WTC11 (cell line): ENCODE measurements at regions not wholly inside any gene's neighbourhood (a gene's known extent, or its start where the extent isn't known, plus 50 kb on each side); places are given as distances from the start of the nearest gene placed in this dataset.

Experiments
- ATAC-seq: fragments of 200-7000 bp; cut with Tn5 transposase; 2 replicates; pipeline ENCODE4 v1.10.0; 2021; ENCODE audit warnings: mild to moderate bottlenecking, moderate library complexity
- CTCF ChIA-PET: fragments of 300-600 bp; sonication (Branson Sonifier 250); formaldehyde crosslinking; loops from one replicate; lab custom pipeline; 2021; ENCODE audit warnings: antibody characterized with exemption; lab: Charles Lee
- POLR2A ChIA-PET: fragments of 350-600 bp; sonication (Branson Sonifier 250); formaldehyde crosslinking; loops from one replicate; lab custom pipeline; 2021; ENCODE audit warnings: antibody characterized with exemption; lab: Charles Lee
- DNase-seq: peaks from one replicate; pipeline ENCODE4 v3.0.0; 2021; ENCODE audit warnings: low spot score
- H3K27ac Mint-ChIP-seq: 2 replicates; pipeline ENCODE4 v1.8.0; 2021; ENCODE audit warnings: mixed read lengths
- H3K27me3 Mint-ChIP-seq: 2 replicates; pipeline ENCODE4 v1.8.0; 2021; ENCODE audit warnings: low read depth, mild to moderate bottlenecking, moderate library complexity, mixed read lengths
- H3K36me3 Mint-ChIP-seq: 2 replicates; pipeline ENCODE4 v1.8.0; 2021; ENCODE audit warnings: mixed read lengths
- H3K4me1 Mint-ChIP-seq: 2 replicates; pipeline ENCODE4 v1.8.0; 2022; ENCODE audit warnings: mixed read lengths
- H3K4me3 Mint-ChIP-seq: 2 replicates; pipeline ENCODE4 v1.8.0; 2021; ENCODE audit warnings: mild to moderate bottlenecking, moderate library complexity, mixed read lengths
- H3K9me3 Mint-ChIP-seq: 2 replicates; pipeline ENCODE4 v1.8.0; 2021; ENCODE audit warnings: mixed read lengths
- ARID4B ChIP-seq: sonication (generic); formaldehyde crosslinking; IDR thresholded peaks from 2 replicates; pipeline ENCODE4 v1.8.0; 2023; ENCODE audit warnings: missing genetic modification reagents, mild to moderate bottlenecking, borderline replicate concordance
- ATF3 ChIP-seq: sonication (generic); formaldehyde crosslinking; conservative IDR thresholded peaks from 2 replicates; pipeline ENCODE4 v1.8.1; 2022; ENCODE audit warnings: mild to moderate bottlenecking, missing genetic modification reagents
- FOXK1 ChIP-seq: sonication (generic); formaldehyde crosslinking; IDR thresholded peaks from 2 replicates; pipeline ENCODE4 v1.8.0; 2022; ENCODE audit warnings: mild to moderate bottlenecking, moderate library complexity, missing genetic modification reagents
- FOXP1 ChIP-seq: sonication (generic); formaldehyde crosslinking; IDR thresholded peaks from 2 replicates; pipeline ENCODE4 v1.8.0; 2022; ENCODE audit warnings: missing genetic modification reagents, mild to moderate bottlenecking, moderate library complexity, borderline replicate concordance
- KAT7 ChIP-seq: sonication (generic); formaldehyde crosslinking; IDR thresholded peaks from 2 replicates; pipeline ENCODE4 v1.8.1; 2023; ENCODE audit warnings: missing genetic modification reagents, mild to moderate bottlenecking, borderline replicate concordance
- MAX ChIP-seq: sonication (generic); formaldehyde crosslinking; IDR thresholded peaks from 2 replicates; pipeline ENCODE4 v1.8.0; 2022; ENCODE audit warnings: mild to moderate bottlenecking, missing genetic modification reagents
- NFATC4 ChIP-seq: fragments of 250-450 bp; sonication (Bioruptor Pico); IDR thresholded peaks from 2 replicates; pipeline ENCODE4 v1.9.0; 2021; ENCODE audit warnings: mild to moderate bottlenecking
- NFYB ChIP-seq: sonication (generic); formaldehyde crosslinking; conservative IDR thresholded peaks from 2 replicates; pipeline ENCODE4 v1.8.0; 2022; ENCODE audit warnings: low read depth, missing genetic modification reagents
- SMAD3 ChIP-seq: sonication (generic); formaldehyde crosslinking; IDR thresholded peaks from 2 replicates; pipeline ENCODE4 v1.8.0; 2022; ENCODE audit warnings: missing genetic modification reagents, mild to moderate bottlenecking, borderline replicate concordance
- SP1 ChIP-seq: sonication (generic); formaldehyde crosslinking; conservative IDR thresholded peaks from 2 replicates; pipeline ENCODE4 v1.8.1; 2022; ENCODE audit warnings: missing genetic modification reagents
- USF2 ChIP-seq: sonication (generic); formaldehyde crosslinking; IDR thresholded peaks from 2 replicates; pipeline ENCODE4 v1.8.1; 2023; ENCODE audit warnings: mild to moderate bottlenecking, missing genetic modification reagents, moderate library complexity
- ZNF138 ChIP-seq: sonication (generic); formaldehyde crosslinking; conservative IDR thresholded peaks from 2 replicates; pipeline ENCODE4 v1.8.1; 2022; ENCODE audit warnings: mild to moderate bottlenecking, moderate library complexity, missing genetic modification reagents
- ZNF317 ChIP-seq: sonication (generic); formaldehyde crosslinking; IDR thresholded peaks from 2 replicates; pipeline ENCODE4 v1.8.1; 2023; ENCODE audit warnings: low read depth, mild to moderate bottlenecking, moderate library complexity, missing genetic modification reagents, borderline replicate concordance
- ZNF396 ChIP-seq: fragments of 250-450 bp; sonication (Bioruptor Pico); IDR thresholded peaks from 2 replicates; pipeline ENCODE4 v1.8.0; 2021; ENCODE audit warnings: mild to moderate bottlenecking, moderate library complexity, borderline replicate concordance
- ZSCAN18 ChIP-seq: fragments of 250-450 bp; sonication (Bioruptor Pico); IDR thresholded peaks from 2 replicates; pipeline ENCODE4 v2.1.2; 2022; ENCODE audit warnings: mild to moderate bottlenecking, moderate library complexity

GRCh38 chr13:47230155-47230554 is 333.3 kb upstream of the HTR2A start:
- CTCF ChIA-PET, result no interaction called here
- peaks cover 21% of the 10 kb centered on the region for H3K36me3 Mint-ChIP-seq

GRCh38 chr13:47226516-47226915 is 329.7 kb upstream of the HTR2A start:
- ATAC-seq, result no peak
- Mint-ChIP-seq H3K4me3 (no peak overlapping the region), H3K36me3 (peaks cover 21% of the 10 kb centered on the region), H3K27ac (no peak overlapping the region), H3K4me1 (no peaks in the 10 kb centered on the region), H3K27me3 (no peaks in the 10 kb centered on the region; the same call in 1 of the 2 replicates), H3K9me3 (peaks cover 41% of the 10 kb centered on the region)
- TF ChIP-seq SP1 (CRISPR knock-in tag) (no peak), MAX (CRISPR knock-in tag) (no peak), ZSCAN18 (CRISPR knock-in tag) (no peak), FOXP1 (CRISPR knock-in tag) (no peak), KAT7 (no peak), ZNF396 (CRISPR knock-in tag) (no peak), ARID4B (CRISPR knock-in tag) (no peak), ZNF138 (no peak), NFATC4 (CRISPR knock-in tag) (no peak), USF2 (CRISPR knock-in tag) (no peak), FOXK1 (CRISPR knock-in tag) (no peak), NFYB (CRISPR knock-in tag) (no peak), SMAD3 (CRISPR knock-in tag) (no peak)
- ChIA-PET POLR2A (no interaction called here), CTCF (no interaction called here)
- DNase-seq, result no peak

More at GRCh38 chr13:47230155-47230554, 333.3 kb upstream of the HTR2A start:
- peaks cover 49% of the 10 kb centered on the region for H3K9me3 Mint-ChIP-seq
- H3K27me3 Mint-ChIP-seq, result no peaks in the 10 kb centered on the region; the same call in 1 of the 2 replicates
- POLR2A ChIA-PET, result no interaction called here
- ATAC-seq, result no peak
- H3K4me3 Mint-ChIP-seq, result no peak overlapping the region
- TF ChIP-seq ATF3 (no peak), ZNF317 (CRISPR knock-in tag) (peak; percentile 88)
- TF ChIP-seq, all 79 proteins: peak for 1
- no peak for DNase-seq
- Mint-ChIP-seq H3K27ac (no peak overlapping the region), H3K4me1 (peaks cover 8% of the 10 kb centered on the region)
